K562 (cell line): ENCODE measurements at regions not wholly inside any gene's neighbourhood (a gene's known extent, or its start where the extent isn't known, plus 50 kb on each side); places are given as distances from the start of the nearest gene placed in this dataset.

Experiments used
- ATAC-seq: fragments of 200-7000 bp; cut with Tn5 transposase; 3 replicates; pipeline ENCODE4 v1.9.1; 2020; ENCODE audit warnings: moderate library complexity
- BruUV-seq: library from RNA; stranded (reverse); fragments of 400-500 nt; replicated peaks from 2 replicates; lab custom pipeline; 2021; lab: Mats Ljungman, UMichigan
- CTCF ChIA-PET: fragments of 300-600 bp; formaldehyde crosslinking; extraction: SDS; loops from one replicate; lab custom pipeline; 2021; ENCODE audit warnings: low intra/inter-chr PET ratio; lab: Yijun Ruan, JAX
- POLR2A ChIA-PET: fragments of 300-600, 350-650 bp; sonication (Branson Sonifier 250); formaldehyde crosslinking; extraction: SDS; loops from one replicate; lab custom pipeline; 2021; ENCODE audit warnings: antibody characterized with exemption, inconsistent platforms; lab: Yijun Ruan, JAX
- DNase-seq, 4 experiments: peaks; one replicate each; pipeline versions ENCODE4 v3.0.0 to v3.0.0-alpha.2; 2011 to 2018; ENCODE audit warnings: low spot score in 3 of 4, mixed read lengths in 3 of 4; ENCODE audit errors: extremely low read depth in 1 of 4
- FAIRE-seq: peaks from 2 replicates; lab custom pipeline; 2011; peaks lifted over from hg19 to GRCh38; lab: Jason Lieb, UNC
- H2AFZ ChIP-seq: 2 replicates; pipeline ENCODE4 v1.6.0; 2011; ENCODE audit warnings: low read depth, low read length, control low read depth, inconsistent platforms
- H3K27ac ChIP-seq: fragments of 200-600 bp; 3 replicates; pipeline ENCODE4 v1.8.0; 2011; ENCODE audit warnings: low read depth, mild to moderate bottlenecking, control low read depth, inconsistent platforms, low read length, moderate library complexity, mixed read lengths; ENCODE audit errors: extremely low read depth
- H3K27me3 ChIP-seq, 2 experiments: fragments of 300-600 bp in 1 of 2; 2 replicates in 1 of 2; 3 replicates in 1 of 2; pipeline versions ENCODE4 v1.6.0 to v1.8.0; 2011; ENCODE audit warnings: inconsistent platforms in 2 of 2, low read length in 2 of 2, mild to moderate bottlenecking in 1 of 2, mixed read lengths in 1 of 2, moderate library complexity in 1 of 2; ENCODE audit not compliant: control insufficient read depth in 2 of 2, insufficient read depth in 2 of 2
- H3K36me3 ChIP-seq: fragments of 300-600 bp; 3 replicates; pipeline ENCODE4 v1.8.0; 2011; ENCODE audit warnings: mild to moderate bottlenecking, low read length, inconsistent platforms; ENCODE audit not compliant: control insufficient read depth, insufficient read depth
- H3K4me1 ChIP-seq, 2 experiments: fragments of 200-600 bp in 1 of 2; replicated peaks in 1 of 2; 2 replicates in 1 of 2; 3 replicates in 1 of 2; pipeline versions ENCODE4 v1.5.1 to v1.8.0; 2011; ENCODE audit warnings: inconsistent platforms in 2 of 2, low read length in 2 of 2, mild to moderate bottlenecking in 1 of 2, mixed read lengths in 1 of 2, moderate library complexity in 1 of 2; ENCODE audit not compliant: control insufficient read depth in 2 of 2, insufficient read depth in 2 of 2
- H3K4me2 ChIP-seq: 2 replicates; pipeline ENCODE4 v1.6.1; 2011; ENCODE audit warnings: low read length, control low read depth, inconsistent platforms, mixed read lengths; ENCODE audit not compliant: insufficient read depth
- H3K4me3 ChIP-seq: fragments of 200-600 bp; sonication (generic), shearing (Covaris generic); 2 replicates; pipeline ENCODE4 v1.5.1; 2016; ENCODE audit warnings: control low read depth, inconsistent platforms
- H3K79me2 ChIP-seq: fragments of 200-600 bp; 3 replicates; pipeline ENCODE4 v1.8.0; 2011; ENCODE audit warnings: low read length, inconsistent platforms; ENCODE audit not compliant: control insufficient read depth, insufficient read depth
- H3K9ac ChIP-seq, 2 experiments: 2 replicates each; pipeline versions ENCODE4 v1.6.0 to v1.6.1; 2011; ENCODE audit warnings: low read depth in 2 of 2, low read length in 2 of 2, control low read depth in 1 of 2, inconsistent platforms in 1 of 2, mild to moderate bottlenecking in 1 of 2, mixed read lengths in 1 of 2; ENCODE audit not compliant: insufficient read depth in 1 of 2
- H3K9me1 ChIP-seq: one replicate; pipeline ENCODE4 v1.6.0; 2011; ENCODE audit warnings: inconsistent platforms, mild to moderate bottlenecking, low read length, moderate library complexity; ENCODE audit not compliant: control insufficient read depth, insufficient read depth
- H3K9me3 ChIP-seq: replicated peaks from 2 replicates; pipeline ENCODE4 v1.5.1; 2011; ENCODE audit warnings: low read depth, low read length, inconsistent platforms; ENCODE audit not compliant: control insufficient read depth, insufficient read depth
- H4K20me1 ChIP-seq: replicated peaks from 2 replicates; pipeline ENCODE4 v1.6.1; 2011; ENCODE audit warnings: low read length, inconsistent platforms, mixed read lengths; ENCODE audit not compliant: control insufficient read depth, insufficient read depth
- AFF1 ChIP-seq, 2 experiments: fragments of 450-650 bp; IDR thresholded peaks; 2 replicates each; pipeline ENCODE4 v1.6.1; 2018; ENCODE audit warnings: mild to moderate bottlenecking in 2 of 2, low read depth in 1 of 2; ENCODE audit not compliant: partially characterized antibody in 2 of 2
- CBX3 ChIP-seq, 2 experiments: IDR thresholded peaks; 1 replicate in 1 of 2; 2 replicates in 1 of 2; pipeline ENCODE4 v1.6.1; 2012; ENCODE audit warnings: inconsistent platforms in 2 of 2, low read length in 2 of 2, borderline replicate concordance in 1 of 2, control low read depth in 1 of 2
- ERF ChIP-seq: fragments of 450-650 bp; formaldehyde crosslinking; IDR thresholded peaks from 2 replicates; pipeline ENCODE4 v1.4.0; 2020; ENCODE audit warnings: mild to moderate bottlenecking, mixed read lengths
- GATAD2A ChIP-seq: fragments of 450-650 bp; IDR thresholded peaks from 2 replicates; pipeline ENCODE4 v1.6.1; 2017
- GTF3C2 ChIP-seq: IDR thresholded peaks from 3 replicates; pipeline ENCODE4 v1.6.1; 2011; ENCODE audit warnings: borderline replicate concordance, mild to moderate bottlenecking, moderate library complexity; ENCODE audit not compliant: insufficient read length; ENCODE audit errors: extremely low read depth
- MAFG ChIP-seq: fragments of 450-650 bp; conservative IDR thresholded peaks from 2 replicates; pipeline ENCODE4 v1.6.1; 2016; ENCODE audit warnings: missing genetic modification characterization, missing compliant biosample characterization
- MTA3 ChIP-seq: fragments of 450-650 bp; formaldehyde crosslinking; IDR thresholded peaks from 2 replicates; pipeline ENCODE4 v1.6.1; 2017; ENCODE audit warnings: mild to moderate bottlenecking, borderline replicate concordance
- PCBP2 ChIP-seq: fragments of 200-400 bp; formaldehyde crosslinking; IDR thresholded peaks from 2 replicates; pipeline ENCODE4 v1.6.1; 2018; ENCODE audit warnings: low read length, low read depth, mild to moderate bottlenecking, moderate library complexity; ENCODE audit not compliant: poor library complexity, severe bottlenecking
- RBM17 ChIP-seq: fragments of 200-400 bp; formaldehyde crosslinking; IDR thresholded peaks from 2 replicates; pipeline ENCODE4 v1.6.1; 2017; ENCODE audit warnings: low read depth, mild to moderate bottlenecking, low read length, borderline replicate concordance
- TFAM ChIP-seq: fragments of 250-450 bp; sonication (Bioruptor Pico); conservative IDR thresholded peaks from 2 replicates; pipeline ENCODE4 v1.5.0; 2021; ENCODE audit warnings: mild to moderate bottlenecking, moderate library complexity
- ZNF274 ChIP-seq: IDR thresholded peaks from 2 replicates; pipeline ENCODE4 v1.6.1; 2011; ENCODE audit warnings: low read depth, mild to moderate bottlenecking, low read length, moderate library complexity, borderline replicate concordance
- ZNF707 ChIP-seq: fragments of 250-450 bp; sonication (Bioruptor Pico); conservative IDR thresholded peaks from 2 replicates; pipeline ENCODE4 v1.8.0; 2022; ENCODE audit warnings: inconsistent platforms, mild to moderate bottlenecking, moderate library complexity
- ZNF830 ChIP-seq: fragments of 250-450 bp; sonication (Bioruptor Pico); IDR thresholded peaks from 2 replicates; pipeline ENCODE4 v1.5.0; 2021; ENCODE audit warnings: mild to moderate bottlenecking
- in situ Hi-C: fragments of 300-500 bp; cut with MboI; formaldehyde crosslinking; loops from 4 replicates; pipeline ENCODE4 v1.15.0; 2018; ENCODE audit warnings: inconsistent platforms, mixed read lengths
- intact Hi-C: fragments of 100-400 bp; cut with micrococcal nuclease; formaldehyde crosslinking; loops from 2 replicates; pipeline ENCODE4 v1.14.2; 2022

- TF ChIP-seq CBX3 (IDR thresholded peaks at IDR 0.05; ENCODE audit: borderline replicate concordance in 1 of 2, low read length in 2 of 2) (no peak), ZNF830 (CRISPR knock-in tag) (no peak), PCBP2 (no peak)
Observed at GRCh38 chr2:17227856-17228255, 290.4 kb downstream of the RAD51AP2 start (continued).

GRCh38 chr2:17226941-17227490 is 291.2 kb downstream of the RAD51AP2 start:
- Histone ChIP-seq H2AFZ (no peak overlapping the region), H3K27ac (no peak overlapping the region), H3K9me3 (no peaks in the 10 kb centered on the region), H3K36me3 (no peaks in the 10 kb centered on the region), H3K27me3 (no peaks in the 10 kb centered on the region), H3K9ac (no peak overlapping the region), H3K4me2 (no peak overlapping the region), H3K4me1 (no peaks in the 10 kb centered on the region; a peak in 1 of 5 replicates), H3K79me2 (no peaks in the 10 kb centered on the region), H3K4me3 (no peak overlapping the region), H4K20me1 (no peaks in the 10 kb centered on the region), H3K9me1 (no peaks in the 10 kb centered on the region)
- no peak for FAIRE-seq
- in situ Hi-C loops: no loop called here
- POLR2A ChIA-PET: interaction anchor here (0.7 kb wide), 1 partner anchor 265 kb away, joined by 3 read pairs; no protein-coding TSS in a partner anchor
- no peak for ATAC-seq
- BruUV-seq: no TSS peak
- intact Hi-C loops: no loop called here
- CTCF ChIA-PET: no interaction called here
- DNase-seq: no peak
- no peak for TF ChIP-seq RBM17
- no peak for TF ChIP-seq GTF3C2
- TF ChIP-seq ZNF707 (CRISPR knock-in tag): no peak
- TF ChIP-seq ZNF274: no peak
- no peak for TF ChIP-seq TFAM
- no peak for TF ChIP-seq ERF (CRISPR knock-in tag)
- no peak for TF ChIP-seq MAFG (tag)
- TF ChIP-seq MTA3: no peak
- no peak for TF ChIP-seq GATAD2A
- no peak for TF ChIP-seq AFF1 (IDR thresholded peaks at IDR 0.05; ENCODE audit: low read depth in 1 of 2, partially characterized antibody in 2 of 2)
